ENCODE measurements at regions not wholly inside any gene's neighbourhood (a gene's known extent, or its start where the extent isn't known, plus 50 kb on each side); places are given as distances from the start of the nearest gene placed in this dataset.

GRCh38 chr6:9657994-9658393 lies 756.9 kb downstream of the TFAP2A start:
- H3K4me1 Mint-ChIP-seq: no peaks in the 10 kb centered on the region
- CTCF ChIA-PET: no interaction called here
- H3K27ac Mint-ChIP-seq: no peak overlapping the region
- DNase-seq: no peak
- no peaks in the 10 kb centered on the region for H3K36me3 Mint-ChIP-seq
- ATAC-seq: no peak
- H3K9me3 Mint-ChIP-seq (ENCODE audit: low read depth): peaks cover 8% of the 10 kb centered on the region
- no peaks in the 10 kb centered on the region for H3K27me3 Mint-ChIP-seq
- H3K4me3 Mint-ChIP-seq: no peak overlapping the region

GRCh38 chr6:9647599-9647998 lies 767.3 kb downstream of the TFAP2A start:
- no peaks in the 10 kb centered on the region for H3K27me3 Mint-ChIP-seq
- no peak overlapping the region for H3K27ac Mint-ChIP-seq
- ATAC-seq: no peak
- peaks cover 15% of the 10 kb centered on the region for H3K9me3 Mint-ChIP-seq (ENCODE audit: low read depth)
- no peaks in the 10 kb centered on the region for H3K4me1 Mint-ChIP-seq
- H3K4me3 Mint-ChIP-seq: no peak overlapping the region
- no peak for DNase-seq
- H3K36me3 Mint-ChIP-seq: no peaks in the 10 kb centered on the region
- CTCF ChIA-PET: interaction anchor here (0.7 kb wide), 1 partner anchor 12 kb away, joined by 3 read pairs; no protein-coding TSS in a partner anchor

- no peak for ATAC-seq
- Mint-ChIP-seq H3K9me3 (ENCODE audit: low read depth) (peaks cover 15% of the 10 kb centered on the region), H3K4me1 (no peaks in the 10 kb centered on the region), H3K36me3 (no peaks in the 10 kb centered on the region), H3K27me3 (no peaks in the 10 kb centered on the region), H3K27ac (no peak overlapping the region), H3K4me3 (no peak overlapping the region)
- no peak for DNase-seq
- CTCF ChIA-PET: interaction anchor here (0.7 kb wide), 1 partner anchor 11 kb away, joined by 3 read pairs; no protein-coding TSS in a partner anchor
These were observed 767.8 kb downstream of the TFAP2A start for GRCh38 chr6:9647071-9647445.

GRCh38 chr6:9646342-9647070 lies 768.4 kb downstream of the TFAP2A start:
- Mint-ChIP-seq H3K27me3 (no peaks in the 10 kb centered on the region), H3K9me3 (ENCODE audit: low read depth) (peaks cover 15% of the 10 kb centered on the region), H3K4me1 (no peaks in the 10 kb centered on the region), H3K4me3 (no peak overlapping the region), H3K27ac (no peak overlapping the region), H3K36me3 (no peaks in the 10 kb centered on the region)
- CTCF ChIA-PET: interaction anchor here (0.7 kb wide), 1 partner anchor 11 kb away, joined by 3 read pairs; no protein-coding TSS in a partner anchor
- ATAC-seq: no peak
- DNase-seq: no peak

DNA sequence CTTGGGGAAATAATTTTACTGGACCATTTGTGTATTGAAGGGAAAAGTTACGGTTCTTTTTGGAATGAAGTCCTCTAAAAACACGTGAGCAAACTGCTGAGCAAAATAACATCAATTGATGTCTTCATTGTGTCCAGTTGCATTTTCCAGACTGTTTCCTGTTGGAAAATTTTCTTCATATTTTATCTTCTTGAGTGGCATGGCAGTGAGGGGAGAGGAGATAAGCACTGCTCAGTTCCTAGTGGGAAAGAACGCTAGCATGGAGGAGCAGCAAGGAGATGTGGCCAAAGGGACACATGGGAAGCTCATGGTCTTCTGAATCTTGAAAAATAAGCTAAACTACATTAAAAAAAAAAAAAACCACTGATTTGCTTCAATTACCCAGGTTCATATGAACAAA lies 776.0 kb downstream of the TFAP2A start:
- CTCF ChIA-PET: interaction anchor here (1.6 kb wide), 1 partner anchor 10 kb away, joined by 3 read pairs; no protein-coding TSS in a partner anchor
- DNase-seq (no peak), ATAC-seq (no peak)
- Mint-ChIP-seq H3K4me1 (no peaks in the 10 kb centered on the region), H3K27me3 (no peaks in the 10 kb centered on the region), H3K4me3 (no peak overlapping the region), H3K27ac (no peak overlapping the region), H3K36me3 (no peaks in the 10 kb centered on the region), H3K9me3 (ENCODE audit: low read depth) (peaks cover 10% of the 10 kb centered on the region)

- Mint-ChIP-seq H3K27ac (no peak overlapping the region), H3K4me1 (no peaks in the 10 kb centered on the region), H3K4me3 (no peak overlapping the region), H3K36me3 (no peaks in the 10 kb centered on the region), H3K9me3 (ENCODE audit: low read depth) (peaks cover 11% of the 10 kb centered on the region), H3K27me3 (no peaks in the 10 kb centered on the region)
- CTCF ChIA-PET: no interaction called here
- DNase-seq (no peak), ATAC-seq (no peak)
These were observed 780.1 kb downstream of the TFAP2A start for GRCh38 chr6:9634776-9635175.

DNA sequence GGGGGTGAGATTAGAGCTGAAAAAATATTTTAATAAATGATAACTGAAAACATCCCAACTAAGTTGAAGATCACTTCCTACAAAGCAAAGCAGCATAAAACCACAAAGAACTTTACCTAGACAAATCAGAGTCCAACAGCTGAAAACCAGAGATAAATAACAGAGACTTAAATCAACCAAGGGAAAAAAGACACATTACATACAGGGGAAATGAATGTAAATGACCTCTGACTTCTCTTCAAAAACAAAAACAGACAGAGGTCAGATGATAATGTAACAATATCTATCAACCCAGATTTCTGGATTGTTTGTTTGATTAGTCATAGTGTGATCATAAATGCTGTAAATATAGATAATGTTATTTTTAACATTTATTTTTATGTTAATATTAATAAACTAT lies 782.8 kb downstream of the TFAP2A start:
- no peak for ATAC-seq
- Mint-ChIP-seq H3K36me3 (no peaks in the 10 kb centered on the region), H3K4me3 (no peak overlapping the region), H3K27me3 (no peaks in the 10 kb centered on the region), H3K27ac (no peak overlapping the region), H3K9me3 (ENCODE audit: low read depth) (peaks cover 10% of the 10 kb centered on the region), H3K4me1 (no peaks in the 10 kb centered on the region)
- no peak for DNase-seq
- CTCF ChIA-PET: no interaction called here

GRCh38 chr6:9628819-9629218 lies 786.1 kb downstream of the TFAP2A start:
- peaks cover 6% of the 10 kb centered on the region for H3K9me3 Mint-ChIP-seq (ENCODE audit: low read depth)
- no peak for DNase-seq
- no peak overlapping the region for H3K27ac Mint-ChIP-seq
- no peak overlapping the region for H3K4me3 Mint-ChIP-seq
- no peaks in the 10 kb centered on the region for H3K36me3 Mint-ChIP-seq
- CTCF ChIA-PET: no interaction called here
- no peaks in the 10 kb centered on the region for H3K4me1 Mint-ChIP-seq
- H3K27me3 Mint-ChIP-seq: no peaks in the 10 kb centered on the region
- no peak for ATAC-seq

GRCh38 chr6:9627916-9628315 lies 787.0 kb downstream of the TFAP2A start:
- Mint-ChIP-seq H3K9me3 (ENCODE audit: low read depth) (peaks cover 6% of the 10 kb centered on the region), H3K4me1 (no peaks in the 10 kb centered on the region), H3K4me3 (no peak overlapping the region), H3K36me3 (no peaks in the 10 kb centered on the region), H3K27ac (no peak overlapping the region), H3K27me3 (no peaks in the 10 kb centered on the region)
- DNase-seq (no peak), ATAC-seq (no peak)
- CTCF ChIA-PET: no interaction called here

DNA sequence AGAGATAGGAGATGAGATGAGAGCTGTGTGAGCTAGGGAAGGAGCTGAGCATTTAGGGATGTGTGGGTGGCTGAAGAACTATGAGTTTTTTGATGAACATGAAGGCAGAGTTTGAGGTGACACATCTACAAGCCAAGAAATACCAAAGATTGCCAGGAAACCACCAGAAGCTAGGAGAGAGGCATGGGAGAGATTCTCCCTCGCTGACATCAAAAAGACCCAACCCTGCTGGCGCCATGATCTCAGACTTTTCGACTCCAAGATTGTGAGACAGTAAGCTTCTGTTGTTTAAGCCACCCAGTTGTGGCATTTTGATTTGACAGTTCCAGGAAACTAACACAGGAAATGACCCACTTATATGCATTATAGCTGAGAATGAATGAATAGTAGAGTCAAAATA lies 790.9 kb downstream of the TFAP2A start:
- CTCF ChIA-PET: no interaction called here
- Mint-ChIP-seq H3K27me3 (no peaks in the 10 kb centered on the region), H3K9me3 (ENCODE audit: low read depth) (peaks cover 6% of the 10 kb centered on the region), H3K4me1 (no peaks in the 10 kb centered on the region), H3K4me3 (no peak overlapping the region), H3K36me3 (no peaks in the 10 kb centered on the region), H3K27ac (no peak overlapping the region)
- ATAC-seq (no peak), DNase-seq (no peak)

DNA sequence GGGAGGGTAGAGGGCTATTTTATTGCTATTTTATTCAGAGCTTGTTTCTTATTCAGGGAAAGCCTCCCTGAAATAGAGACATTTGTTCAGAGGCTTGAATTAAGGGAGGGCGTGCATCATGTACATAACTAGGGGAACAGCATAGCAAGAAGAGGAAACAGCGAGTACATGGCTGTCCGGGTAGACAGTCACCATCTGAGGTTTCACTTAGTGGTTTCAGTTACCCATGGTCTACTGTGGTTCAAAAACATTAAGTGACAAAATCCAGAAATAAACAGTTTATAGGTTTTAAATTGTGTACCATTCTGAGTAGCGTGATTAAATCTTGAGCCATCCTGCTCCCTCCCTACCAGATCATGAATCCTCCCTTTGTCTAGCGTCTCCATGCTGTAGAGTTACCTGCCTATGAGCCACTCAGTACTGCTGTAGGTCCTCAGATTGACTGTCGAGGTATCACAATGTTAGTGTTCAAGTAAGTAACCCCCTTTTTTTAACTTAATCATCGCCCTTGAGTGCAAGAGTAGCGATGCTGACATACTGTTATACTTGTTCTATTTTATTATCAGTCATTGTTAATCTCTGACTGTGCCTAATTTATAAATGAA lies 791.5 kb downstream of the TFAP2A start:
- Mint-ChIP-seq H3K4me3 (no peak overlapping the region), H3K4me1 (no peaks in the 10 kb centered on the region), H3K36me3 (no peaks in the 10 kb centered on the region), H3K27ac (no peak overlapping the region), H3K27me3 (no peaks in the 10 kb centered on the region), H3K9me3 (ENCODE audit: low read depth) (peaks cover 6% of the 10 kb centered on the region)
- DNase-seq (no peak), ATAC-seq (no peak)
- CTCF ChIA-PET: interaction anchor here (1.0 kb wide), 1 partner anchor 812 kb away, joined by 3 read pairs; no protein-coding TSS in a partner anchor

GRCh38 chr6:9621276-9621675 lies 793.6 kb downstream of the TFAP2A start:
- no peak overlapping the region for H3K4me3 Mint-ChIP-seq
- no peaks in the 10 kb centered on the region for H3K27me3 Mint-ChIP-seq
- CTCF ChIA-PET: no interaction called here
- ATAC-seq (no peak), DNase-seq (no peak)
- no peaks in the 10 kb centered on the region for H3K4me1 Mint-ChIP-seq
- peaks cover 6% of the 10 kb centered on the region for H3K9me3 Mint-ChIP-seq (ENCODE audit: low read depth)
- H3K27ac Mint-ChIP-seq: no peak overlapping the region
- no peaks in the 10 kb centered on the region for H3K36me3 Mint-ChIP-seq

DNA sequence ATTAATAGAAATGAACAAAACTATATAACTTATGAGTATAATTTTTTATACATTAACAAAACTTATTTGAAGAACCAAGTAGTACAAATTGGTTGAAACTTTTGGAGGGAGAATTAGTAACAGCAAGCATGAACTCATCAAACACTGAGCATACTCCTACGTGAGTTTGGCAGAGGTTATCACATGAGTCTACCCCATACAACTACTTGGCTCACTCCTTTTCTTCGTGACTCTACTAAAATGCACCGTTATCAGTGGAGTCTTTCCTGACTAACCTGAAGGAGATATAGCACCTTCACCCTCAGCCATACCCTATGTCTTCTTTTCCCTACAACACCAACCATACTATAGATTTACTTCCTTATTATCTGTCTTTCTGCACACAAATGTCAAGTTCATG lies 794.2 kb downstream of the TFAP2A start:
- CTCF ChIA-PET: no interaction called here
- Mint-ChIP-seq H3K36me3 (no peaks in the 10 kb centered on the region), H3K9me3 (ENCODE audit: low read depth) (peaks cover 6% of the 10 kb centered on the region), H3K27ac (no peak overlapping the region), H3K4me1 (no peaks in the 10 kb centered on the region), H3K4me3 (no peak overlapping the region), H3K27me3 (no peaks in the 10 kb centered on the region)
- ATAC-seq: no peak
- no peak for DNase-seq

GRCh38 chr6:9620263-9620662 lies 794.6 kb downstream of the TFAP2A start:
- no peaks in the 10 kb centered on the region for H3K27me3 Mint-ChIP-seq
- CTCF ChIA-PET: no interaction called here
- DNase-seq: no peak
- no peak overlapping the region for H3K27ac Mint-ChIP-seq
- peaks cover 6% of the 10 kb centered on the region for H3K9me3 Mint-ChIP-seq (ENCODE audit: low read depth)
- no peaks in the 10 kb centered on the region for H3K36me3 Mint-ChIP-seq
- no peaks in the 10 kb centered on the region for H3K4me1 Mint-ChIP-seq
- ATAC-seq: no peak
- H3K4me3 Mint-ChIP-seq: no peak overlapping the region

All from activated CD8-positive, alpha-beta memory T cell treated with anti-CD3 and anti-CD28 coated beads, Interleukin-2, amount 10 ng/mL, durations not matched to agents 7 days and 5 days (primary cell).